ENCODE measurements at regions not wholly inside any gene's neighbourhood (a gene's known extent, or its start where the extent isn't known, plus 50 kb on each side); places are given as distances from the start of the nearest gene placed in this dataset.

GRCh38 chr3:153976891-153977554 is 144.2 kb upstream of the ARHGEF26 start:
- BruUV-seq (replicated peaks) = no TSS peak
- no peak overlapping the region for H3K27ac ChIP-seq (ENCODE audit: low read length)
- POLR2A ChIA-PET = no interaction called here
- no peak for DNase-seq (ENCODE audit: low read depth, low spot score)
- no peaks in the 10 kb centered on the region for H3K36me3 ChIP-seq (ENCODE audit: control insufficient read depth, insufficient read depth, low read length)
- TF ChIP-seq REST (IDR thresholded peaks at IDR 0.05; ENCODE audit: insufficient read depth in 1 of 2, low read depth in 2 of 2, low read length in 1 of 2) (no peak), TCF7L2 (IDR thresholded peaks at IDR 0.05; ENCODE audit: low read depth, low read length) (no peak), SIN3A (IDR thresholded peaks at IDR 0.05; ENCODE audit: borderline replicate concordance, insufficient read depth, low read depth, low read length) (no peak), CTCF (IDR thresholded peaks at IDR 0.05) (no peak), POLR2AphosphoS5 (IDR thresholded peaks at IDR 0.05; ENCODE audit: low read depth, low read length) (no peak)
- no peak overlapping the region for H3K4me3 ChIP-seq (ENCODE audit: low read depth in 2 of 2, low read length in 2 of 2)
- intact Hi-C loops (cut with micrococcal nuclease; ENCODE audit: unreplicated experiment) (no loop called here), in situ Hi-C loops (cut with HindIII; ENCODE audit: low pct_unique_long_range_greater_than_20kb, low sequenced_read_pairs) (no loop called here)
- no peak for ATAC-seq
- no peaks in the 10 kb centered on the region for H3K4me1 ChIP-seq (ENCODE audit: control insufficient read depth, insufficient read depth, low read length)
- no peaks in the 10 kb centered on the region for H3K27me3 ChIP-seq (ENCODE audit: control insufficient read depth, insufficient read depth, low read length)
- H3K9me3 ChIP-seq (ENCODE audit: control insufficient read depth, insufficient read depth, low read depth, low read length) = no peaks in the 10 kb centered on the region
- CTCF ChIA-PET = no interaction called here

- in situ Hi-C loops (cut with HindIII; ENCODE audit: low pct_unique_long_range_greater_than_20kb, low sequenced_read_pairs) (no loop called here), intact Hi-C loops (cut with micrococcal nuclease; ENCODE audit: unreplicated experiment) (no loop called here)
- Histone ChIP-seq H3K4me1 (ENCODE audit: control insufficient read depth, insufficient read depth, low read length) (no peaks in the 10 kb centered on the region), H3K4me3 (ENCODE audit: low read depth in 2 of 2, low read length in 2 of 2) (no peak overlapping the region), H3K27me3 (ENCODE audit: control insufficient read depth, insufficient read depth, low read length) (no peaks in the 10 kb centered on the region), H3K36me3 (ENCODE audit: control insufficient read depth, insufficient read depth, low read length) (no peaks in the 10 kb centered on the region), H3K9me3 (ENCODE audit: control insufficient read depth, insufficient read depth, low read depth, low read length) (no peaks in the 10 kb centered on the region), H3K27ac (ENCODE audit: low read length) (no peak overlapping the region)
- ATAC-seq (no peak), DNase-seq (ENCODE audit: low read depth, low spot score) (no peak)
- ChIA-PET CTCF (no interaction called here), POLR2A (no interaction called here)
- no peak for TF ChIP-seq REST (IDR thresholded peaks at IDR 0.05; ENCODE audit: insufficient read depth in 1 of 2, low read depth in 2 of 2, low read length in 1 of 2)
- TF ChIP-seq TCF7L2 (IDR thresholded peaks at IDR 0.05; ENCODE audit: low read depth, low read length) = no peak
- TF ChIP-seq CTCF (IDR thresholded peaks at IDR 0.05) = no peak
- TF ChIP-seq POLR2AphosphoS5 (IDR thresholded peaks at IDR 0.05; ENCODE audit: low read depth, low read length) = no peak
- no peak for TF ChIP-seq SIN3A (IDR thresholded peaks at IDR 0.05; ENCODE audit: borderline replicate concordance, insufficient read depth, low read depth, low read length)
- BruUV-seq (replicated peaks) = no TSS peak
Measured at GRCh38 chr3:153978006-153978405, 143.2 kb upstream of the ARHGEF26 start.

All from Panc1 (cell line).